PFSK-1 (cell line): ENCODE measurements at regions not wholly inside any gene's neighbourhood (a gene's known extent, or its start where the extent isn't known, plus 50 kb on each side); places are given as distances from the start of the nearest gene placed in this dataset.

ENCODE experiments used
- POLR2AphosphoS5 ChIP-seq: IDR thresholded peaks from 2 replicates; pipeline ENCODE4 v1.6.1; 2012; ENCODE audit warnings: low read depth, mild to moderate bottlenecking, control low read depth, low read length, moderate library complexity
- SIN3A ChIP-seq: IDR thresholded peaks from 2 replicates; pipeline ENCODE4 v1.6.1; 2012; ENCODE audit warnings: mild to moderate bottlenecking, low read length, moderate library complexity, borderline replicate concordance; ENCODE audit not compliant: insufficient read depth
- TAF1 ChIP-seq: IDR thresholded peaks from 2 replicates; pipeline ENCODE4 v1.6.1; 2012; ENCODE audit warnings: low read length, control low read depth, borderline replicate concordance; ENCODE audit not compliant: insufficient read depth

DNA sequence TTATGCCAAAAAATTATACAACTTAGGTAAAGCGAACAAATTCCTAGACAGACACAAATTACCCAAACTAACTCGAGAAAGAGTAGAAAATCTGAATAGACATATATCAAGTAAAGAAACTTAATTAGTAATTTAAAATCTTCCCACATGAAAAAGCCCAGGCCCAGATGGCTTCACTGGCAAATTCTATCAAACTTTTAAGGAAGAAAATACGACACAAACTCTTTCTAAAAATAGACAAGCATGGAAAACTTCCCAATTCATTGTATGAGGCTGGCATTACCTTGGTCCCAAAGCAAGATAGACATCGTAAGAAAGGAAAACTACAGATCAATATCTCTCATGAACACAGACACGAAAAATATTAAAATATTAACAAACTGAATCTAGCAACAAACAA is 135.3 kb downstream of the DRD1 start:
- TF ChIP-seq TAF1 = no peak
- no peak for TF ChIP-seq POLR2AphosphoS5
- TF ChIP-seq SIN3A = no peak
